Subcutaneous abdominal adipose tissue (tissue), 5 donors: ENCODE measurements at regions not wholly inside any gene's neighbourhood (a gene's known extent, or its start where the extent isn't known, plus 50 kb on each side); places are given as distances from the start of the nearest gene placed in this dataset.

Experiments used
- H3K27ac ChIP-seq: one replicate; pipeline ENCODE4 v1.7.0; 2013; ENCODE audit warnings: low read depth, mild to moderate bottlenecking, inconsistent platforms, low read length, moderate library complexity
- H3K27me3 ChIP-seq, 5 donors: one replicate each; pipeline ENCODE4 v1.7.0; 2013; ENCODE audit warnings: low read length in 5 of 5, inconsistent platforms in 1 of 5; ENCODE audit not compliant: control insufficient read depth in 5 of 5, insufficient read depth in 4 of 5
- H3K36me3 ChIP-seq, 5 donors: one replicate each; pipeline ENCODE4 v1.7.0; 2013; ENCODE audit warnings: low read length in 5 of 5; ENCODE audit not compliant: control insufficient read depth in 5 of 5, insufficient read depth in 5 of 5
- H3K4me1 ChIP-seq, 5 donors: one replicate each; pipeline ENCODE4 v1.7.0; 2013; ENCODE audit warnings: low read length in 5 of 5, mild to moderate bottlenecking in 3 of 5, moderate library complexity in 1 of 5; ENCODE audit not compliant: control insufficient read depth in 5 of 5, insufficient read depth in 5 of 5
- H3K4me3 ChIP-seq, 5 donors: one replicate each; pipeline ENCODE4 v1.7.0; 2013; ENCODE audit warnings: low read length in 5 of 5, low read depth in 1 of 5
- H3K9ac ChIP-seq, 5 donors: one replicate each; pipeline ENCODE4 v1.7.0; 2013; ENCODE audit warnings: low read length in 5 of 5, mild to moderate bottlenecking in 4 of 5, moderate library complexity in 3 of 5
- H3K9me3 ChIP-seq, 5 donors: one replicate each; pipeline ENCODE4 v1.7.0; 2013; ENCODE audit warnings: low read length in 5 of 5; ENCODE audit not compliant: control insufficient read depth in 5 of 5
- donor health status: healthy.
- donor health status: healthy.
- donor health status: healthy.
- donor health status: healthy.
- donor health status: healthy.

DNA sequence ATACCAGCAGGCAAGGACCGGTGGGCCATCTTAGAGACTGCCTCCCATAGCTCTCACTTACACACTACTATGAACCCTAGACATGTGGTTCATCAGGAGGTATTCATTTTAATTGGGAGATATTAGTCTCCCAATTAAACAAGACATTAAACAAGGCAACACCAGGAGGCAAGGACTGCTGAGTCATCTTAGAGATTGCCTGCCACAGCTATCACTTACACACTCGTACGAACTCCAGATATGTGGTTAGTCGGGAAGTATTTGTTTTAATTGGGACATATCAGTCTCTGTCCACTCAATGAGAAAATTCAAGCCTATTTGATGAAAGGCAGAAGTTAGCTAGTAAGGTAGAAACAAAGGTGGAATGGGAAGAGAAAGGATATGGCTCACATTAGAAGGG, 343.9 kb downstream of the NFIB start:
- Histone ChIP-seq H3K9me3 (no peaks in the 10 kb centered on the region), H3K36me3 (no peaks in the 10 kb centered on the region), H3K27me3 (no peaks in the 10 kb centered on the region), H3K27ac (no peak overlapping the region), H3K9ac (no peak overlapping the region), H3K4me3 (no peak overlapping the region), H3K4me1 (peaks cover 0 to 14% (median 3%) of the 10 kb centered on the region in 5 donors)

DNA sequence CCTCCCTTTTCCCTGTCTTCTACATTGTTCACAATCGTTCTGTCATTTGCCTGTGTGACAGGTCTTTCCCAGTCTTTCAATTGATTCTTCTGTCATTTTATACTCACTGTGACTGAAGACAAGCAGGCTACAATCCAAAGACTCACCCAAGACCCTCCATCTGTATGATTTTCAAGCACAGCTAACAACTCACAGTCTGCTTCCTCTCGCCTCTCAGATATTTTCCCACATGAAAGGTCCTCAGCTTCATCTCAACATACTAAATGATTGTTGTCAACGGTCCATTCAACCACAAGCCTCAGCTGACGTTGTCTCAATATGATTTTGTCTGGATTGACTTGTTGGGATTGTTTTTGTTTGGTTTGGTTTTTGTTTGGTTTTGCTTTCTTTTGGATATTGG, 346.5 kb downstream of the NFIB start:
- no peak overlapping the region for H3K9ac ChIP-seq
- H3K27me3 ChIP-seq = no peaks in the 10 kb centered on the region
- H3K36me3 ChIP-seq = no peaks in the 10 kb centered on the region
- H3K27ac ChIP-seq = no peak overlapping the region
- H3K4me3 ChIP-seq = no peak overlapping the region
- H3K4me1 ChIP-seq = peaks cover 0 to 14% (median 3%) of the 10 kb centered on the region in 5 donors
- H3K9me3 ChIP-seq = no peaks in the 10 kb centered on the region

DNA sequence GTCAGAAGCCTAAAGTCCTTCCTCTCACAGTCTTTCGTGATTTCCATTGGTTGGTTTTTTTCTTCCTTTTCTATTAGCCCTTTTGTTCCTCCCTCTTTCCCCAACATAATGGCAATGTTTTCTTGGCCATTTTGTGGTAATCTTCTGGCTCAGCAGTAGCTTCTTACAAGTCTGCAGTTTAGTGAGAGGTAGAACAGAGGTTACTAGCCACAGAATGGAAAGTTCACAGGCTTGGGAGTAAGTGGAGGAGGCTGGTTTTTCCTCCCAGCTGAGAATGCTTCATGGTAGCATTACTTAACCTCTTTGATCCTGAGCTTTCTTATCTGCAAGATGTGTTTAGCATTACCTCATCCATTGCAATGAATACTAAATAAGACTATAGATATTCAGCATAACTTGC, 346.9 kb downstream of the NFIB start:
- Histone ChIP-seq H3K36me3 (no peaks in the 10 kb centered on the region), H3K27ac (no peak overlapping the region), H3K9ac (no peak overlapping the region), H3K4me1 (peaks cover 0 to 17% (median 3%) of the 10 kb centered on the region in 5 donors), H3K9me3 (no peaks in the 10 kb centered on the region), H3K27me3 (no peaks in the 10 kb centered on the region), H3K4me3 (no peak overlapping the region)

DNA sequence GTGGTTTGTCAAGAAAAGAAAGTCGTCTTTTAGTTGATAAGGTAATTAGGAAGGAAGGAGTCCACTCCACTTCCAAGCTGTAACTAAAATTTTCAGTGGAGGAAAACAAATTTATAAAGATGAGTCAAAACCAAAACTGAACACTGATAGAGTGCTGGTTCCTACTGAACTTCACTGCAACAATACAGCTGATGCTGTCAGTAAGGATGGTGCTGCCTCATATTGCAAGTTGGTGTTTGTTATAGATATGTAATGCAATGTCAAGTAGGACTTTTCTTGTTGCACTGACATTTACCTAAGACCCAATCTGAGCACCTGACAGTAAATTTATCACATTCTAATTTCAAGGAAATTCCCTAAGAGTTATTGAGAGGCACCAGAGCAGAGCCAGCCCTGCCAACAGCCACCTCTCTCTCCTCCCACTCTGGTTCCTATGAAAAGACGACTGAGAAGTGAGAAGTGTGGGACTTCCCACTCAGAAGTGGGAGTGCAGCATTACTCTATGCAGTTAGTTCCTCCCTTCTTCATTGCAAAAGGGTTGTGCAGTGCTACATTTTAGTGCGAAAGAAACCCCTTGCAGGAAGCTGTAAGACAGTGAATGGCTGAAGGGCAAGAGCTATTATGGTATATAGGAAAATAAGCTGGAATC, 350.8 kb downstream of the NFIB start:
- Histone ChIP-seq H3K4me1 (peaks cover 2 to 15% (median 7%) of the 10 kb centered on the region in 5 donors), H3K9ac (no peak overlapping the region), H3K27me3 (no peaks in the 10 kb centered on the region), H3K36me3 (no peaks in the 10 kb centered on the region), H3K9me3 (no peaks in the 10 kb centered on the region), H3K27ac (no peak overlapping the region), H3K4me3 (no peak overlapping the region)

DNA sequence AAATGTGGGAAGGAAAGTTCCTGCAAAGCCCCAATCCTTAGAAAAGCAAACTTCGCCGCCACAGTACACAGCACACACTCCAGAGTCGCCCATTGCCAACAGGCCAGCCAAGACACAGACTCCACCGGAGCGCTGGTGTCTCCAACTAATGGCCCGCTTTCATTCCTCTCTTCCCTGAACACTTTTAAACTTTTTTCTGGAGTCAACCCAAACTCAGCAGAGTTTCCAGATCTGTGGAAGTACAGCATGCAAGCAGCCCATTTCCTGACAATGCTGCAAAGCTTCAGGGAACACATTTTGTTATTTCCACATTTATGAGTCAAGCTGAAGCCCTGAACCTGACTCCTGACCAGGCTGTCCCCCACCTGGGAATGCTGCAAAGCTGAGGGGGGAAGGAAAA, 351.9 kb downstream of the NFIB start:
- Histone ChIP-seq H3K4me3 (no peak overlapping the region), H3K4me1 (peaks cover 2 to 17% (median 7%) of the 10 kb centered on the region in 5 donors), H3K27me3 (no peaks in the 10 kb centered on the region), H3K36me3 (no peaks in the 10 kb centered on the region), H3K9me3 (no peaks in the 10 kb centered on the region), H3K27ac (no peak overlapping the region), H3K9ac (no peak overlapping the region)

DNA sequence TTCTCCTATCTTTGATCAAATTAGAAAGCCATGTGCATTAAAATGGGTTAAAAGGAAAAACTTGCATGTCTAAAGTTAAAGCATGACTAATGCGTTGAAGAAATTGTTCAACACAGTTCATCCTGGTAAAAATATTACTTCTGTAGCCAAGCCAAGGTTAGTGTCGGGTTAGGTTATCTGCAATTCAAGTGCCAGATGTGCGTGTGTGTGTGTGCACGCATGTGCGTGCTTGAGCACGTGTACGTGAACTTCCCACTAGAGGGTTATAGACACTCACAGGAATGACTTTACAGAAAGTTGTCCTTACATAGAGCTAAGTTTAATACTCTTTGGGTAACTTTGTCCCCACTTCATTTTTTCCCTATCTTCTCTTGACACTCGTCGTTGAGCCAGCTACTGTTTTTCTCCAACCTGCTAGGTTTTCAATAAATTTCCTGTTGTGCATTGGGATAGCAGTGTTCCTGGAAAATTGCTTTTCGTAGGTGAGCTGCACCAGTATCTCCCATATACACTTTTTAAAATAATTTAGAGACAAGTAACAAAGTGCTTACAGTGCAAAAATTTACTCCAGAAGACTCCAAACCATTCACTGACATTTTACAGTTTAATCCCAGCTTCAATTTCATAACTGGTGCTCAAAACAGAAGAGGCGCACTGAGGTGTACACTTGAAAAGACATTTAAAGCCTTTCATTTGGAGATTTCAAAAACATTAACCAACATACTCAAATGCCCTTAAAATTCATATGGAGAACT, 353.8 kb downstream of the NFIB start:
- H3K27ac ChIP-seq = no peak overlapping the region

DNA sequence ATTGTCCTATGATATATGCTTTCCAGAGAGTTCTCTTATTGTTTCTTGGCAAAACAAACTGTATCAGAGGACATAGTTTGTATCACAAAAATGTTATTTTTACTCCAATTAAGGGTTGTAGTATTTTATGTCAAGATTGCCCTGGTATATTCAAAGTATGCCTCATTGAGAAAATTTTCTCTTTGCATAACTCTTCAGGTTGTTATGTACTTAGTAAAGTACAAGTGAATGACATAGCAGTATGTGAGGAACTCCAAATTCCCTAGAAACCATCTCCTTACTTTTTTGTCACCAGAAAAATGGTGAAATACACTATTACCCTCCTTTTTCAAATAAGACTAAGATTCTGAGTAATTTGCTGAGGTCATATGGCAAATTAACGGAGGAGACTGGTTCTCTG, 355.3 kb downstream of the NFIB start:
- Histone ChIP-seq H3K27ac (no peak overlapping the region), H3K4me1 (peaks cover 2 to 21% (median 7%) of the 10 kb centered on the region in 5 donors), H3K27me3 (no peaks in the 10 kb centered on the region), H3K9me3 (no peaks in the 10 kb centered on the region), H3K36me3 (no peaks in the 10 kb centered on the region), H3K9ac (no peak overlapping the region), H3K4me3 (no peak overlapping the region)

More for the DNA sequence above, 353.8 kb downstream of the NFIB start:
- no peaks in the 10 kb centered on the region for H3K36me3 ChIP-seq
- no peaks in the 10 kb centered on the region for H3K27me3 ChIP-seq
- H3K9ac ChIP-seq = no peak overlapping the region
- H3K4me1 ChIP-seq = peaks cover 2 to 21% (median 7%) of the 10 kb centered on the region in 5 donors
- H3K9me3 ChIP-seq = no peaks in the 10 kb centered on the region
- H3K4me3 ChIP-seq = no peak overlapping the region

DNA sequence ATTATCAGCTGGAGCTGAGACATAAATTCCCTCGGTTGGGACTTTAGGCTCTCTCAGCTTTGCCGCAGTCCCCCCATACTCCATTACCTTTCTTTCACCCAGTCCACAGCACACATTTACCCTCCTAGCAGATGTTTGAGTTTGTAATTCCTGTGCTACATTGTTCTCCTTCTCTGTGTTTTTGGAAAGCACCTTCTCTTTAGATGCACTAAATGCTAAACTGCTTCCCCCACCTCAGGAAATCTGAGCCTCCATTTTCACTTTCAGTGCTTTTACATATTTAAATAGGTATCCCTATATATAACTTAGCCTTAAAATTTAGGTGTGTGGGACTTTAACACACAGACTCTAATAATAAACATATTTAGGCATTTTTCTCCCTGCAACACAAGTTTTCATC, 356.9 kb downstream of the NFIB start:
- no peak overlapping the region for H3K9ac ChIP-seq
- no peaks in the 10 kb centered on the region for H3K9me3 ChIP-seq
- H3K27me3 ChIP-seq = no peaks in the 10 kb centered on the region
- H3K36me3 ChIP-seq = no peaks in the 10 kb centered on the region
- peak overlapping the region in 1 of 5 donors; percentile 42 for H3K4me3 ChIP-seq
- peaks cover 2 to 18% (median 4%) of the 10 kb centered on the region in 5 donors for H3K4me1 ChIP-seq
- no peak overlapping the region for H3K27ac ChIP-seq

DNA sequence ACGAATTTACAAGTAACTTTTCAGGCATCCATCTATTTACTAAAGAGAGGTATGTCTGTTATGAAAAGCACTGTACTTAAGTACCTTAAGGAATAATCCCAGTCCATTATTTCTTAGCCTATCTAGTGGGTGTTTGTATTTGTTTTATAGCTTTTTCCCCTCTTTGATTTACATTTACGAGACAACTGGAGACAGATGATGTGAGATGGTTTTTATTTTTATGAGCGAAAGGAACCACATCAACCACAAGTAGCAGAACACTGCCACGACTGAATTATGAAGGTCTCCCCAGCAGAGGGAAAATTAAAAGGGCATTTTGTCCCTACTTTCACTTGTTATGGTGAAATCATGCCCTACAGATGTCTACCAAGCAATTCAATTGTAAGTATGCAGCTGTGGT, 357.8 kb downstream of the NFIB start:
- no peak overlapping the region for H3K27ac ChIP-seq
- H3K9me3 ChIP-seq = no peaks in the 10 kb centered on the region
- H3K9ac ChIP-seq = no peak overlapping the region
- H3K4me1 ChIP-seq = peaks cover 0 to 12% (median 2%) of the 10 kb centered on the region in 5 donors
- H3K36me3 ChIP-seq = no peaks in the 10 kb centered on the region
- no peaks in the 10 kb centered on the region for H3K27me3 ChIP-seq
- no peak overlapping the region for H3K4me3 ChIP-seq

DNA sequence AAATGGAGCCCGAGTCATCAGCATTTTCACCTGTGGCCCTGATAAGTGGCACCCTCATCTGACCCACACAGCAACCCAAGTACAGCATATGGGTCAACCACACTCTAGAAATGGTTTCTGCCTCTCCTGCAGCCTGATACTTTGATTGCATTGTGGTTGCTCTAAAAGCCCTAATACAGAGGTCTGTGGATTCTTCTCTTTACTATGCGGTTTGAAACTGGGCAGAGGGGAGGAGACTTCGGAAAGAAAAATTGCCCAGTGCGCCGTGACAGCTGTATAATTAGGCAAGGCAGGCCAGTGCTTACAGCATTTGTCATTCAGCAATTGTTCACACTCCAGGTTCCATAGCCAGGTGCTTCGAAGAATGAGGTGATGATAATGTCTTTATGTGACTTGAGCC, 361.0 kb downstream of the NFIB start:
- peaks cover 0 to 3% (median 0%) of the 10 kb centered on the region in 5 donors for H3K9me3 ChIP-seq
- H3K4me3 ChIP-seq = no peak overlapping the region
- H3K27ac ChIP-seq = no peak overlapping the region
- no peak overlapping the region for H3K9ac ChIP-seq
- H3K27me3 ChIP-seq = no peaks in the 10 kb centered on the region
- peaks cover 0 to 6% (median 4%) of the 10 kb centered on the region in 5 donors for H3K4me1 ChIP-seq
- H3K36me3 ChIP-seq = no peaks in the 10 kb centered on the region
